HG03520 (cell line): ENCODE measurements at regions not wholly inside any gene's neighbourhood (a gene's known extent, or its start where the extent isn't known, plus 50 kb on each side); places are given as distances from the start of the nearest gene placed in this dataset.
"Not testable (repeated sequence)": the region's sequence is repeated elsewhere in the genome, so short reads cannot be mapped to it uniquely, and the experiment has no call there.

Experiments
- ATAC-seq: cut with Tn5 transposase; IDR thresholded peaks from one replicate; pipeline ENCODE4 v1.9.1; 2021; ENCODE audit warnings: mild to moderate bottlenecking, moderate library complexity; ENCODE audit not compliant: unreplicated experiment

GRCh38 chr5:85388770-85389169 lies 1004.1 kb upstream of the EDIL3 start:
- ATAC-seq, result no peak

DNA sequence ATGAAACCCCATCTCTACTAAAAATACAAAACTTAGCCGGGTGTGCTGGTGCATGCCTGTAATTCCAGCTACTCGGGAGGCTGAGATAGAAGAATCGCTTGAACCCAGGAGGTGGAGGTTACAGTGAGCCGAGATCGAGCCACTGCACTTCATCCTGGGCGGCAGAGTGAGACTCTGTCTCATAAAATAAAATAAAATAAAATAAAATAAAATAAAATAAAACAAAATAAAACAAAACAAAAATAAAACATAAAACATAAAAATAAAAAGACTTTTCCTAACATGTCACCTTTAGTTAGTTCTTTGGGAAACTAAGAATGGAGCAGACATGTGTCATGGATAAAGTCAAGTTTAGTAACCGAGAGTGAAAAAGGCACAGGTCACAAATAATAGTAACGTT lies 1007.6 kb upstream of the EDIL3 start:
- ATAC-seq, result not testable (repeated sequence)

DNA sequence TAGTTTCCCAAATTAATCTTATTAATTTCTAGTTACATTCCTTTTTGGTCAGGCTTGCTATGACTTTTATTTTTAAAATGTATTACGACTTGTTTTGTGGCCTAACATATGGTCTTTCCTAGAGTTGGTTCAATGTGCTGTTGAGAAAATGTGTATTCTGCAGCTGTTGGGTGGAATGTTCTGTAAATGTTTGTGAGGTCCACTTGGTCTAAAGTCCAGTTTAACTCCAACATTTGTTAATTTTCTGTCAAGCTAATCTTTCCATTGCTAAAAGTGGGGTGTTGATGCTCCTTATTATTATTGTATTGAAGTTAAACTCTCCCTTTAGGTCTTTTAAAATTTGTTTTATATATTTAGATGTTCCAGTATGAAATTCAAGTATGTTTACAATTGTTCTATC lies 1010.8 kb upstream of the EDIL3 start:
- no peak for ATAC-seq

DNA sequence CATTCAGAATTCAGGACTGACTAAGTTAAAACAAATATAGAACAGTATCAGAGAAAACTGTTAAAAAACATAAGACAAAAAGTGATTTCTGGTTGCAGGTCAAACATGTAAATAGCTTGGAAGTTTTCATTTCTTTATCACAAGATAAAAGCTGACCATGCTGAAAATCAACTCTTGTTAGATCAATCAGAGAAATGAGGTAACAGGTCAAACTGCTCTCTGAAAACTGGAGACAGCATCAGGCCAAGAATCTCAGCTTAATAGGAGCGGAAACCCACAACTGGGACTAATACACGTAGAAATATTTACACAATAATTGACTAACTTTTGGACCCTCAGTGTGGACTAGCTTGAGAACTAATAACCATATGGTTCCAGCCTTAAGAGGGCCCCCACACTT lies 1012.8 kb upstream of the EDIL3 start:
- no peak for ATAC-seq

DNA sequence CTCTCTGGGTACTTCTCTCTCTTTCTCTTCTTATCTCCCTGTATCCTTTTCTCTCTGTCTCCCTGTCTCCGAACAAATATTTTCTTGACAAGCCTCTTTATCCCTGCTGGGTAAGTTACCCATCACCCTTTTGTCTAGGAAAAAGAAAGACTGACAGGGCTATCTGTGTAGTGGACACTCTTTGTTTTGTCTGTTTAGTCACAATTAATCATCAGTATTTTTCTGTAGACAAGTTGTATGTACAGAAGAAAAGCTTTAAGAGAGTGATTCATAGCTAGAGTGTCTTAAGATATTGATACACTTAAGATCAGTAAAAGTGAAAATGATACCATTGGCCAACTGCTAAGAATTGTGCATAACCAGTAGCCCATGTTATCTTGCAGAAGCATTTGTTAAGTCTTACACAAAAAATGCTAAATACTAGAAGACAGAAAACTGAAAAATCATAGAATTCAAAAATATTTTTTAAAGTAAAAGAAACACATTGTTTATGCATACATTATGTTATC lies 1043.8 kb upstream of the EDIL3 start:
- no peak for ATAC-seq

DNA sequence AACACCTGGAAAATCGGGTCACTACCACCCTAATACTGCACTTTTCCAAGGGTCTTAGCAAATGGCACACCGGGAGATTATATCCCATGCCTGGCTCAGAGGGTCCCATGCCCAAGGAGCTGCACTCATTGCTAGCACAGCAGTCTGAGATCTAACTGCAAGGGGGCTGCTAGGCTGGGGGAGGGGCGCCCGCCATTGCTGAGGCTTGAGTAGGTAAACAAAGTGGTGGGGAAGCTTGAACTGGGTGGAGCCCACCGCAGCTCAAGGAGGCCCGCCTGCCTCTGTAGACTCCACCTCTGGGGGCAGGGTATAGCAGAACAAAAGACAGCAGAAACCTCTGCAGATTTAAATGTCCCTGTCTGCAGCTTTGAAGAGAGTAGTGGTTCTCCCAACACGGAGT lies 1047.0 kb upstream of the EDIL3 start:
- not testable (repeated sequence) for ATAC-seq

GRCh38 chr5:85441156-85441555 lies 1056.5 kb upstream of the EDIL3 start:
- no peak for ATAC-seq

- no peak for ATAC-seq
Observed at GRCh38 chr5:85441853-85442252, 1057.2 kb upstream of the EDIL3 start.

DNA sequence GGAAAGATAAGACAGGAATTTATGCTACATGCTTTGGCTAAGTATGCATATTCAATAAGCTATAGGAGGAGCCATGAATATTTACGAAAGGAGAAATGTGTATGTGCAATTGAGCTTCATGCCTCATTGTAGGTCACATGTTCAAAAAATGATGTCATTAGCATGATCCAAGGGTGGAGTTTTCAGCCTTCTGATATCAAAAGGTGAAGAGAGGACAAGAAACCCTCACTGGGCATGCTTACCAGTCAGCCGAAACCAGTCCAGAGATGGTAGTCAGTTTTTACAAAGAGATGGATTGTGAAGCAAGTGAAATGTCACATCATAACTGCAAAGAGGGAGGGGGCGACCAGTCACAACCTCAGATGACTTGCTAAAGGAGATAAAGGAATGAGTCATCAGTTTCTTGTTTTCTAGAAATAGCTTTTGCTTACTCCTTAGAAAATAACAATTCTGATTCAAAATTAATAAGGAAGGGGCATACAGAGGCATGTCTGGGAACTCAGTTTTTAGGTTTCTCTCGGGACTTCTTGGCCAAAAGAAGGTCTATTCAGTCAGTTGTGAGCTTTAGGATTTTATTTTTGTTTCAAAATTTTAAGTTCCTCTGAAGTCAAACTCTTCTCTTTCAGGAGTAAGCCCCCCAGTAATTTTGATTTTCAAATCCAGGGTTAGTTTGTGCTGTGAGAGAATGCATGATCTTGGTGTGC lies 1067.8 kb upstream of the EDIL3 start:
- no peak for ATAC-seq

GRCh38 chr5:85453026-85453349 lies 1068.3 kb upstream of the EDIL3 start:
- ATAC-seq, result no peak

DNA sequence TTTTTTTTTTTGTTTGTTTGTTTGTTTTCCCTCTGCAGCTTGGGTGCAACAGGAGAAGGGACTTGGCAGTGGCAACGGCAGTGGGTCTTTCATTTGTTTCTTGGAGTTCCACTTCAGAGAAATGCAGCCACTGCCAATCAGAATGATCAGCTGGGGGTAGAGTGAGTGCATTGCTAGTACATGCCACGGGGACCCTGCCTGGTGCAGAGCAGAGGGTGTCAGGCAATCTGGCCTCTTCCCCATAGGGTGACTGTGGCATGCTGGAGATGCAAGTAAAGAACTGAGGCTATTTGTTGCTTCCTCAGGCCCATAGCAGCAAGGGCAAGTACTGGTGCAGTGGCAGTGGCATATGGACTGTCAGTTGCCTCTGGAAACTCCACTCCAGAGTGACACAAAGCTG lies 1073.6 kb upstream of the EDIL3 start:
- ATAC-seq, result no peak

GRCh38 chr5:85462957-85463356 lies 1078.3 kb upstream of the EDIL3 start:
- ATAC-seq, result no peak

- ATAC-seq, result no peak
Observed at GRCh38 chr5:85466423-85466822, 1081.7 kb upstream of the EDIL3 start.

DNA sequence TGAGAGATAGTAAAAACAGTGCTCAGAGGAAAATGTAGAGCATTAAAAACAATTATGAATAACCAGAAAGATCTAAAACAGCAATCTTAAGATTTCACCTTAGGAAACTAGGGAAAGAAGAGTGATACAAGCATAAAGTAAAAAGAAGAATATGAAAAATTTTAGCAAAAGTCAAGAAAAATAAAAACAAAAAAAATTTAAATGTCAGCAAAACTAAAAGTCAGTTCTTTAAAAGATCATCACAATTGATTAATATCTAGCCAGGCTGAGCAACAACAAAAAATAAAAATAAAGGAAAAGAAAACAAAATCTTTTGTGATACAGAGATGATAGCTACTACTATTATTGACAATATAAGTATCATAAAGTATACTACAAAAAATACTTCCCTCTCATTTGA lies 1088.1 kb upstream of the EDIL3 start:
- ATAC-seq, result no peak

DNA sequence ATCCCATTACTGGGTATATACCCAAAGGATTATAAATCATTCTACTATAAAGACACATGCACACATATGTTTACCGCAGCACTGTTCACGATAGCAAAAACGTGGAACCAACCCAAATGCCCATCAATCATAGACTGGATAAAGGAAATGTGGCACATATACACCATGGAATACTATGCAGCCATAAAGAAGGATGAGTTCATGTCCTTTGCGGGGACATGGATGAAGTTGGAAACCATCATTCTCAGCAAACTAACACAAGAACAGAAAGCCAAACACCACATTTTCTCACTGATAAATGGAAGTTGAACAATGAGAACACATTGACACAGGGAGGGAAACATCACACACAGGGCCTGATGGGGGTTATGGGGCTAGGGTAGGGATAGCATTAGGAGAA lies 1090.5 kb upstream of the EDIL3 start:
- ATAC-seq, result not testable (repeated sequence)

- no peak for ATAC-seq
Observed at GRCh38 chr5:85476617-85477016, 1091.9 kb upstream of the EDIL3 start.

DNA sequence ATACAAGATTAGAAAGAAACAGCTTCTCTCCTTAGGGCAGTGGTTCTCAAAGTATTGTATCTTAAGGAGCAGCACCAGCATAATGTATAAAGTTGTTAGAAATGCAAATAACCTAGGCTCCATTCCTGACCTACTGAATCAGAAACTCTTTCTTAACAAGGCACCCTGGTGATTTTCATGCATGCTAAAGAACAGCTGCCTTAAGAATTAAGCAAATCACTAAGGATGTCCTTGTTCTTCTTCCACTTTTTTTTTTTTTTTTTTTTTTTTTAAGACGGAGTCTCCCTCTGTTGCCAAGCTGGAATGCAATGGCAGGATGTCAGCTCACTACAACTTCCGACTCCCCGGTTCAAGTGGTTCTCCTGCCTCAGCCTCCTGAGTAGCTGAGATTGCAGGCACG lies 1095.2 kb upstream of the EDIL3 start:
- no peak for ATAC-seq

GRCh38 chr5:85484982-85485574 lies 1100.4 kb upstream of the EDIL3 start:
- no peak for ATAC-seq

- ATAC-seq, result no peak
Observed at GRCh38 chr5:85488295-85488694, 1103.6 kb upstream of the EDIL3 start.

- ATAC-seq, result no peak
Observed at GRCh38 chr5:85500869-85501268, 1116.2 kb upstream of the EDIL3 start.

- ATAC-seq, result no peak
Observed at GRCh38 chr5:85512896-85513295, 1104.8 kb upstream of the COX7C start.

GRCh38 chr5:85515588-85515987 lies 1102.2 kb upstream of the COX7C start:
- no peak for ATAC-seq

DNA sequence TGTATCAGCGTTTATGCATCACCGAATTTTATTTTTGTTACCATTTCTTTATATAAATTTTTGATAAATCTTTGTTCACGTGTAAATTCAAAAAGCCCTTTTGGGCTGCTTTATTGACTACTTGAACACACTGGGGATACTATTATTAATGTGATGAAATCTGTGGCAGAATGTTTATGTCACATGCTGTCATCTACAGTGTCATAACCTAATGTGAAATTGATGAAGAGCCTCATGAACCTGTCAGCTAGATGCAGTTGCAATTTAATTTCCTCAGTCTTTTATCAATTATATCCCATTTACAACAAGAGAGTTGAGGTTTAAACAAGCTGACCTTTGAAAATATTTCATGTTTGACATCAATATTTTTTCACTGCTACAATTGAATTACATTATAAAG lies 1100.4 kb upstream of the COX7C start:
- ATAC-seq, result no peak
